K562 (cell line): ENCODE measurements at regions not wholly inside any gene's neighbourhood (a gene's known extent, or its start where the extent isn't known, plus 50 kb on each side); places are given as distances from the start of the nearest gene placed in this dataset.

Source experiments
- ATF7 ChIP-seq: fragments of 450-650 bp; IDR thresholded peaks from 2 replicates; pipeline ENCODE4 v1.7.1; 2014; ENCODE audit warnings: mild to moderate bottlenecking, moderate library complexity
- BACH1 ChIP-seq: fragments of 200-800 bp; sonication (Bioruptor generic); IDR thresholded peaks from 2 replicates; pipeline ENCODE4 v1.6.1; 2016; ENCODE audit warnings: missing genetic modification characterization, missing compliant biosample characterization
- CREB5 ChIP-seq: fragments of 250-450 bp; sonication (Bioruptor Pico); IDR thresholded peaks from 2 replicates; pipeline ENCODE4 v1.5.0; 2020; ENCODE audit warnings: mild to moderate bottlenecking
- MBD2 ChIP-seq: sonication (generic); IDR thresholded peaks from 2 replicates; pipeline ENCODE4 v1.6.1; 2016; ENCODE audit warnings: low read depth, borderline replicate concordance
- POLR2A ChIP-seq: fragments of 450-650 bp; conservative IDR thresholded peaks from 2 replicates; pipeline ENCODE4 v1.6.1; 2016
- SETDB1 ChIP-seq: IDR thresholded peaks from one replicate; pipeline ENCODE4 v1.6.1; 2012; ENCODE audit warnings: low read length, control low read depth, inconsistent platforms
- SP2 ChIP-seq: IDR thresholded peaks from 2 replicates; pipeline ENCODE4 v1.6.1; 2011; ENCODE audit warnings: mild to moderate bottlenecking, low read depth, low read length, moderate library complexity; ENCODE audit not compliant: poor library complexity, severe bottlenecking; ENCODE audit errors: extremely low read depth
- ZC3H11A ChIP-seq: IDR thresholded peaks from 2 replicates; pipeline ENCODE4 v1.6.1; 2012; ENCODE audit warnings: low read depth, low read length, improper control_type of control experiment
- ZNF41 ChIP-seq: fragments of 250-450 bp; sonication (Bioruptor Pico); conservative IDR thresholded peaks from 2 replicates; pipeline ENCODE4 v1.4.0; 2020; ENCODE audit warnings: mild to moderate bottlenecking
- TF ChIP-seq, protein P1 (sequence below), 2 experiments: IDR thresholded peaks; 2 replicates each; pipeline ENCODE4 v1.6.1; 2012; ENCODE audit warnings: improper control_type of control experiment in 2 of 2, low read depth in 2 of 2, low read length in 2 of 2, borderline replicate concordance in 1 of 2

DNA sequence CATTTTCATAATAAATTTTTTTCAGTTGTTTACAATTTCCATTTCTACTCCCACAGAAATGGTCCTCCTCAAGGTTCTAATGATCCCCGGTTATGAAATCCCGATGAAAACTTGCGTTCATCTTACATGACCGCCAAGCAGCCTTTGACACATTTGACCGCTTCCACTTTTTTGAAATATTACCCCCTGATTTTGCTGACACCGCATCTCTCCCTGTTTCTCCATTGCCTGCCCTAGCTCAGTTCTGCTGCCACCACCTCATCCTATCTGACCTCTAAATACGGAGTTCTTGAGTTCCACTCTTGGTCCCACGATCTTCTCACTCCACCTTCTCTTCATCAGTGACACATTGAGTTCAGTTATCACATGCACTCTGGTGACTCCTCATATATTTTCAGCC is 74.1 kb downstream of the SLC35B3 start:
- TF ChIP-seq SETDB1 (no peak), BACH1 (tag) (no peak), CREB5 (CRISPR knock-in tag) (no peak), SP2 (no peak), MBD2 (no peak), ATF7 (no peak), ZC3H11A (no peak), ZNF41 (CRISPR knock-in tag) (no peak), POLR2A (no peak)
- TF ChIP-seq, protein P1, sequence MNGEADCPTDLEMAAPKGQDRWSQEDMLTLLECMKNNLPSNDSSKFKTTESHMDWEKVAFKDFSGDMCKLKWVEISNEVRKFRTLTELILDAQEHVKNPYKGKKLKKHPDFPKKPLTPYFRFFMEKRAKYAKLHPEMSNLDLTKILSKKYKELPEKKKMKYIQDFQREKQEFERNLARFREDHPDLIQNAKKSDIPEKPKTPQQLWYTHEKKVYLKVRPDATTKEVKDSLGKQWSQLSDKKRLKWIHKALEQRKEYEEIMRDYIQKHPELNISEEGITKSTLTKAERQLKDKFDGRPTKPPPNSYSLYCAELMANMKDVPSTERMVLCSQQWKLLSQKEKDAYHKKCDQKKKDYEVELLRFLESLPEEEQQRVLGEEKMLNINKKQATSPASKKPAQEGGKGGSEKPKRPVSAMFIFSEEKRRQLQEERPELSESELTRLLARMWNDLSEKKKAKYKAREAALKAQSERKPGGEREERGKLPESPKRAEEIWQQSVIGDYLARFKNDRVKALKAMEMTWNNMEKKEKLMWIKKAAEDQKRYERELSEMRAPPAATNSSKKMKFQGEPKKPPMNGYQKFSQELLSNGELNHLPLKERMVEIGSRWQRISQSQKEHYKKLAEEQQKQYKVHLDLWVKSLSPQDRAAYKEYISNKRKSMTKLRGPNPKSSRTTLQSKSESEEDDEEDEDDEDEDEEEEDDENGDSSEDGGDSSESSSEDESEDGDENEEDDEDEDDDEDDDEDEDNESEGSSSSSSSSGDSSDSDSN (IDR thresholded peaks at IDR 0.05; ENCODE audit: borderline replicate concordance in 1 of 2, low read depth in 2 of 2, low read length in 2 of 2), result no peak
